ENCODE measurements at regions not wholly inside any gene's neighbourhood (a gene's known extent, or its start where the extent isn't known, plus 50 kb on each side); places are given as distances from the start of the nearest gene placed in this dataset.

DNA sequence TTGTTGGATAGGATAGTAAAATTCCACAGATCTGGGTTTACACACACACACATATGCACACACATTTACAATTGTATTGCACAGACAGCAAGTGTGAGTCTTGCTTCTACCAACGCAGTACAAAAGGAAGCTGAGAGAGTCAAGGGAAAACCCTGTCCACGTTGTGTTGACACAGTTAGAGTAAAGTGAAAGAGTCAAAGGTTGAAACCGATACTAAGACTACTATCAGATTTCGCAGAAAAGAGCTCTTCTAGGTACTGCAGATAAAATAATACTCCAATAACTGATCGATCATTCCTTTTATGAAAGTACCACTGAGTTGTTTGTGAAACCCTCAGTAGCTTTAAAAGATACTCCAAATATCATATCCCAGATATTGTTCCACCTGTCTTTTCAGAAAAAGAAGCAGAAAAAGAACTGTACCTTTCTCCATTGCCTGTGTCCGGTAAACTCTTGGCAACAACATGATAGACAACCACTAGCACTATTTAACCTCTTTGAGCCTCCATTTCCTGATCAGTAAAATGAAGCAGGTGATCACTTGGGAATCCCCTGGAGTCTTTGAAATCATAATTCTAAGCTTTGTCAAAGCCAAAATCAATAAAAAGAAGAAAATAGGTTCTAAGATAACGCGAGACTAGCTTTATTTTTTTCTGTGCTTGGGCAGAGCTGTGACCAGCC lies 224.6 kb upstream of the FOXN3 start:
- no peak overlapping the region for H3K4me3 ChIP-seq (ENCODE audit: low read length)
- DNase-seq (ENCODE audit: low read depth), result no peak
- TF ChIP-seq, protein P1, sequence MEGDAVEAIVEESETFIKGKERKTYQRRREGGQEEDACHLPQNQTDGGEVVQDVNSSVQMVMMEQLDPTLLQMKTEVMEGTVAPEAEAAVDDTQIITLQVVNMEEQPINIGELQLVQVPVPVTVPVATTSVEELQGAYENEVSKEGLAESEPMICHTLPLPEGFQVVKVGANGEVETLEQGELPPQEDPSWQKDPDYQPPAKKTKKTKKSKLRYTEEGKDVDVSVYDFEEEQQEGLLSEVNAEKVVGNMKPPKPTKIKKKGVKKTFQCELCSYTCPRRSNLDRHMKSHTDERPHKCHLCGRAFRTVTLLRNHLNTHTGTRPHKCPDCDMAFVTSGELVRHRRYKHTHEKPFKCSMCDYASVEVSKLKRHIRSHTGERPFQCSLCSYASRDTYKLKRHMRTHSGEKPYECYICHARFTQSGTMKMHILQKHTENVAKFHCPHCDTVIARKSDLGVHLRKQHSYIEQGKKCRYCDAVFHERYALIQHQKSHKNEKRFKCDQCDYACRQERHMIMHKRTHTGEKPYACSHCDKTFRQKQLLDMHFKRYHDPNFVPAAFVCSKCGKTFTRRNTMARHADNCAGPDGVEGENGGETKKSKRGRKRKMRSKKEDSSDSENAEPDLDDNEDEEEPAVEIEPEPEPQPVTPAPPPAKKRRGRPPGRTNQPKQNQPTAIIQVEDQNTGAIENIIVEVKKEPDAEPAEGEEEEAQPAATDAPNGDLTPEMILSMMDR (IDR thresholded peaks at IDR 0.05; ENCODE audit: insufficient read depth, low read depth, low read length, missing control alignments), result no peak

DNA sequence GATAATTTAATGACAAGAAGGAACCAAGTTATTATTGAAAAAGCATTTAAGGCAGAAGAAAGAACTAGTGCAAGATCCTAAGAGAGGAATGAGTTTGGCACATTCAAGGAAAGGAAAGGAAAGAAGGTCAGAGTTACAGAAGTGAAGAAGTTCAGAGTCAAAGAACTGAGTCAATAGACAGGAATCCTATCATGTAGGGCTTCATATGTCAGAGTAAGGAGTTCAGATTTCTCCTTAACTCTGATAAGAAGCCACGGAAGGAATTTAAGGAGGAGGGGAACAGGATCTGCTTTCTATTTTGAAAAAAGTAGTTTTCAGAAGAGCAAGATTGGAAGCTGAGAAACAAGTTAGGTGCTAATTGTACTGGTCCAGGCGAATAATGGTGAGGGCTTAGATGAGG lies 223.1 kb upstream of the FOXN3 start:
- H3K4me3 ChIP-seq (ENCODE audit: low read length), result no peak overlapping the region
- TF ChIP-seq, protein P1 (IDR thresholded peaks at IDR 0.05; ENCODE audit: insufficient read depth, low read depth, low read length, missing control alignments), result no peak
- DNase-seq (ENCODE audit: low read depth), result no peak

GRCh38 chr14:89639687-89640086 lies 222.7 kb upstream of the FOXN3 start:
- TF ChIP-seq, protein P1 (IDR thresholded peaks at IDR 0.05; ENCODE audit: insufficient read depth, low read depth, low read length, missing control alignments), result no peak
- H3K4me3 ChIP-seq (ENCODE audit: low read length), result no peak overlapping the region
- no peak for DNase-seq (ENCODE audit: low read depth)

DNA sequence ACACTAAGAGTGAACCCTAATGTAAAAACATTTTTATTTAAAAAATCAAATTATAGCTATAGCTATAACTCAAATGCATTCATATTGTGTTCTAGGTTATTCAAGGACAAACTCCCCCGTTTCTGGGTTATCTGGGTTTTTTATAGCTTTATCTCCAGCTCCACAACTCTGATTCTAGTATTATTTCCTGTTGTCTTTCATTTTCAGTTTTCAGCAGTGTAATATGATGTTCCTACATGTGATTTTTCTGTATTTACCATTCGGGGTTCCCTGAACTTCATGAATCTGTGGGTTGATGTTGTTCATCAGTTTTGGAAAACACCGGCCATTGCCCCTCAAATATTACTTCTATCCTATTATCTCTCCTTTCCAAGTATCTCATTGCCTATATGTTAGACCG lies 221.9 kb upstream of the FOXN3 start:
- TF ChIP-seq, protein P1 (IDR thresholded peaks at IDR 0.05; ENCODE audit: insufficient read depth, low read depth, low read length, missing control alignments), result no peak
- no peak overlapping the region for H3K4me3 ChIP-seq (ENCODE audit: low read length)

GRCh38 chr14:89637581-89637980 lies 220.5 kb upstream of the FOXN3 start:
- TF ChIP-seq, protein P1 (IDR thresholded peaks at IDR 0.05; ENCODE audit: insufficient read depth, low read depth, low read length, missing control alignments), result no peak
- DNase-seq (ENCODE audit: low read depth), result no peak
- H3K4me3 ChIP-seq (ENCODE audit: low read length), result no peak overlapping the region

More for the DNA sequence above, 221.9 kb upstream of the FOXN3 start:
- no peak for DNase-seq (ENCODE audit: low read depth)

- no peak overlapping the region for H3K4me3 ChIP-seq (ENCODE audit: low read length)
- DNase-seq (ENCODE audit: low read depth), result no peak
- TF ChIP-seq, protein P1 (IDR thresholded peaks at IDR 0.05; ENCODE audit: insufficient read depth, low read depth, low read length, missing control alignments), result no peak
Measured at GRCh38 chr14:89635615-89636014, 218.6 kb upstream of the FOXN3 start.

- DNase-seq (ENCODE audit: low read depth), result no peak
- TF ChIP-seq, protein P1 (IDR thresholded peaks at IDR 0.05; ENCODE audit: insufficient read depth, low read depth, low read length, missing control alignments), result no peak
Measured at GRCh38 chr14:89634037-89634436, 217.0 kb upstream of the FOXN3 start.

More at GRCh38 chr14:89634037-89634436, 217.0 kb upstream of the FOXN3 start:
- no peak overlapping the region for H3K4me3 ChIP-seq (ENCODE audit: low read length)
